KMS-11 (cell line): ENCODE measurements at regions not wholly inside any gene's neighbourhood (a gene's known extent, or its start where the extent isn't known, plus 50 kb on each side); places are given as distances from the start of the nearest gene placed in this dataset.

ENCODE experiments used
- H2AFZ ChIP-seq: fragments of 200-600 bp; sonication (generic); 2 replicates; pipeline ENCODE4 v1.6.1; 2016; ENCODE audit warnings: antibody characterized with exemption, mixed run types, low read depth
- H3K27ac ChIP-seq: fragments of 200-600 bp; sonication (generic); 2 replicates; pipeline ENCODE4 v1.6.1; 2016; ENCODE audit warnings: mild to moderate bottlenecking, mixed run types
- H3K27me3 ChIP-seq: fragments of 200-600 bp; sonication (generic); 2 replicates; pipeline ENCODE4 v1.6.1; 2017; ENCODE audit warnings: mild to moderate bottlenecking, low read depth, mixed run types, moderate library complexity; ENCODE audit not compliant: insufficient read depth
- H3K36me3 ChIP-seq: fragments of 200-600 bp; sonication (generic); 2 replicates; pipeline ENCODE4 v1.6.1; 2017; ENCODE audit warnings: mild to moderate bottlenecking, mixed run types; ENCODE audit not compliant: insufficient read depth
- H3K4me1 ChIP-seq: fragments of 200-600 bp; sonication (generic); 2 replicates; pipeline ENCODE4 v1.6.1; 2016; ENCODE audit warnings: mild to moderate bottlenecking, low read depth, mixed run types; ENCODE audit not compliant: poor library complexity, severe bottlenecking
- H3K4me2 ChIP-seq: fragments of 200-600 bp; sonication (generic); 2 replicates; pipeline ENCODE4 v1.7.0; 2016; ENCODE audit warnings: mild to moderate bottlenecking, mixed run types
- H3K4me3 ChIP-seq: fragments of 200-600 bp; sonication (generic); IDR thresholded peaks from 2 replicates; pipeline ENCODE4 v1.6.1; 2017; ENCODE audit warnings: low read depth, low read length, mixed read lengths; ENCODE audit not compliant: insufficient read depth
- H3K79me2 ChIP-seq: fragments of 200-600 bp; sonication (generic); 2 replicates; pipeline ENCODE4 v1.6.1; 2016; ENCODE audit warnings: low read depth, mixed run types; ENCODE audit not compliant: insufficient read depth
- H3K9ac ChIP-seq: fragments of 200-600 bp; sonication (generic); 2 replicates; pipeline ENCODE4 v1.6.1; 2016; ENCODE audit warnings: mild to moderate bottlenecking, mixed run types
- H4K20me1 ChIP-seq: fragments of 200-600 bp; sonication (generic); 2 replicates; pipeline ENCODE4 v1.6.1; 2016; ENCODE audit warnings: mild to moderate bottlenecking, mixed run types; ENCODE audit not compliant: insufficient read depth
- CTCF ChIP-seq: fragments of 200-600 bp; sonication (generic); conservative IDR thresholded peaks from 2 replicates; pipeline ENCODE4 v1.6.1; 2017; ENCODE audit warnings: low read depth, mild to moderate bottlenecking, antibody characterized with exemption, low read length, moderate library complexity, mixed read lengths

- Histone ChIP-seq H3K27ac (no peak overlapping the region), H2AFZ (peak overlapping the region; percentile 55), H3K36me3 (no peaks in the 10 kb centered on the region), H3K4me1 (peaks cover 11% of the 10 kb centered on the region), H3K27me3 (no peaks in the 10 kb centered on the region), H3K4me2 (peak overlapping the region; percentile 35), H4K20me1 (no peaks in the 10 kb centered on the region), H3K4me3 (peak overlapping the region; percentile 78), H3K9ac (no peak overlapping the region), H3K79me2 (no peaks in the 10 kb centered on the region)
- peak; percentile 97 for TF ChIP-seq CTCF
Observed at GRCh38 chr1:181936768-181937581, 124.5 kb downstream of the ZNF648 start.

- Histone ChIP-seq H3K9ac (no peak overlapping the region), H3K27ac (no peak overlapping the region), H3K27me3 (no peaks in the 10 kb centered on the region), H4K20me1 (no peaks in the 10 kb centered on the region), H3K79me2 (no peaks in the 10 kb centered on the region), H3K4me3 (no peak overlapping the region), H3K4me2 (no peak overlapping the region), H2AFZ (peak overlapping the region; percentile 55), H3K36me3 (no peaks in the 10 kb centered on the region), H3K4me1 (peaks cover 11% of the 10 kb centered on the region)
- no peak for TF ChIP-seq CTCF
Observed at GRCh38 chr1:181936269-181936668, 125.2 kb downstream of the ZNF648 start.

- no peak overlapping the region for H3K4me2 ChIP-seq
- no peaks in the 10 kb centered on the region for H4K20me1 ChIP-seq
- no peak overlapping the region for H3K4me3 ChIP-seq
- no peaks in the 10 kb centered on the region for H3K36me3 ChIP-seq
- H3K4me1 ChIP-seq = peaks cover 5% of the 10 kb centered on the region
- no peak overlapping the region for H3K27ac ChIP-seq
- H2AFZ ChIP-seq = no peak overlapping the region
- no peaks in the 10 kb centered on the region for H3K27me3 ChIP-seq
- no peaks in the 10 kb centered on the region for H3K79me2 ChIP-seq
- H3K9ac ChIP-seq = no peak overlapping the region
- no peak for TF ChIP-seq CTCF
Observed at GRCh38 chr1:181931873-181932272, 129.6 kb downstream of the ZNF648 start.

- Histone ChIP-seq H3K79me2 (no peaks in the 10 kb centered on the region), H4K20me1 (no peaks in the 10 kb centered on the region), H2AFZ (no peak overlapping the region), H3K4me2 (no peak overlapping the region), H3K4me1 (no peaks in the 10 kb centered on the region), H3K27me3 (no peaks in the 10 kb centered on the region), H3K27ac (no peak overlapping the region), H3K4me3 (no peak overlapping the region), H3K9ac (no peak overlapping the region), H3K36me3 (no peaks in the 10 kb centered on the region)
- no peak for TF ChIP-seq CTCF
Observed at GRCh38 chr1:181930187-181930586, 131.3 kb downstream of the ZNF648 start.
